ENCODE measurements at regions not wholly inside any gene's neighbourhood (a gene's known extent, or its start where the extent isn't known, plus 50 kb on each side); places are given as distances from the start of the nearest gene placed in this dataset.

DNA sequence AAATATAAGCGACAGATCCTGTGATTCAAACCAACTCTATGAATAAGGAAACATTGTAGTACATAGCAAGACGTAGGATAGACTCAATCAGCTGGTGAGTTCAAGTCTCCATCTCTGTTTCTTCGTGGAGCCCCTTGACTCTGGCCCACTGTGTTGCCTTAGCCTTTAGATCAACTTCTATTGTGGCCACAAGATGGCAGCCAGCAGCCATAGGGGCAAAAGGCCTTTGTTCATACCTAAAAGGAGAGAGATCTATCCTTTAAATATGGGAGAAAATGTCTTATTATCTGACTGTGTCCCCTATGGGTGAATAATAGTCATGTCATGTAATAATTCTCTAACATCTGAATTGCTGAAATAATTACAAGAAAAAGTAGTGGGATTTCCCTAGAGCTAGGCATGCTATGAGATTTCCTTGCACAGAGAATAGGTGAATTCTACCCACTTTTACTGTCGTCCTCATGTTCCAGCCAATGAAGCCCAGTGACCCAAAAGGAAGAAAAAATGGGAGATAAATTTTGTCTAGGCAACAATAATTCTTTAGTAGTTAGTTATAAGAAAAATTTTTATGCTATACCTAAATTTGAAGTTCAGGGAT, 129.4 kb downstream of the PCDH20 start:
- TF ChIP-seq, protein P1, sequence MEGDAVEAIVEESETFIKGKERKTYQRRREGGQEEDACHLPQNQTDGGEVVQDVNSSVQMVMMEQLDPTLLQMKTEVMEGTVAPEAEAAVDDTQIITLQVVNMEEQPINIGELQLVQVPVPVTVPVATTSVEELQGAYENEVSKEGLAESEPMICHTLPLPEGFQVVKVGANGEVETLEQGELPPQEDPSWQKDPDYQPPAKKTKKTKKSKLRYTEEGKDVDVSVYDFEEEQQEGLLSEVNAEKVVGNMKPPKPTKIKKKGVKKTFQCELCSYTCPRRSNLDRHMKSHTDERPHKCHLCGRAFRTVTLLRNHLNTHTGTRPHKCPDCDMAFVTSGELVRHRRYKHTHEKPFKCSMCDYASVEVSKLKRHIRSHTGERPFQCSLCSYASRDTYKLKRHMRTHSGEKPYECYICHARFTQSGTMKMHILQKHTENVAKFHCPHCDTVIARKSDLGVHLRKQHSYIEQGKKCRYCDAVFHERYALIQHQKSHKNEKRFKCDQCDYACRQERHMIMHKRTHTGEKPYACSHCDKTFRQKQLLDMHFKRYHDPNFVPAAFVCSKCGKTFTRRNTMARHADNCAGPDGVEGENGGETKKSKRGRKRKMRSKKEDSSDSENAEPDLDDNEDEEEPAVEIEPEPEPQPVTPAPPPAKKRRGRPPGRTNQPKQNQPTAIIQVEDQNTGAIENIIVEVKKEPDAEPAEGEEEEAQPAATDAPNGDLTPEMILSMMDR (IDR thresholded peaks at IDR 0.05), result peak in 1 of 3 experiments; percentile 19
- no peak for TF ChIP-seq POLR2A (IDR thresholded peaks at IDR 0.05)
